KMS-11 (cell line): ENCODE measurements at regions not wholly inside any gene's neighbourhood (a gene's known extent, or its start where the extent isn't known, plus 50 kb on each side); places are given as distances from the start of the nearest gene placed in this dataset.

ENCODE experiments used
- H2AFZ ChIP-seq: fragments of 200-600 bp; sonication (generic); 2 replicates; pipeline ENCODE4 v1.6.1; 2016; ENCODE audit warnings: antibody characterized with exemption, mixed run types, low read depth
- H3K27ac ChIP-seq: fragments of 200-600 bp; sonication (generic); 2 replicates; pipeline ENCODE4 v1.6.1; 2016; ENCODE audit warnings: mild to moderate bottlenecking, mixed run types
- H3K27me3 ChIP-seq: fragments of 200-600 bp; sonication (generic); 2 replicates; pipeline ENCODE4 v1.6.1; 2017; ENCODE audit warnings: mild to moderate bottlenecking, low read depth, mixed run types, moderate library complexity; ENCODE audit not compliant: insufficient read depth
- H3K36me3 ChIP-seq: fragments of 200-600 bp; sonication (generic); 2 replicates; pipeline ENCODE4 v1.6.1; 2017; ENCODE audit warnings: mild to moderate bottlenecking, mixed run types; ENCODE audit not compliant: insufficient read depth
- H3K4me1 ChIP-seq: fragments of 200-600 bp; sonication (generic); 2 replicates; pipeline ENCODE4 v1.6.1; 2016; ENCODE audit warnings: mild to moderate bottlenecking, low read depth, mixed run types; ENCODE audit not compliant: poor library complexity, severe bottlenecking
- H3K4me2 ChIP-seq: fragments of 200-600 bp; sonication (generic); 2 replicates; pipeline ENCODE4 v1.7.0; 2016; ENCODE audit warnings: mild to moderate bottlenecking, mixed run types
- H3K4me3 ChIP-seq: fragments of 200-600 bp; sonication (generic); IDR thresholded peaks from 2 replicates; pipeline ENCODE4 v1.6.1; 2017; ENCODE audit warnings: low read depth, low read length, mixed read lengths; ENCODE audit not compliant: insufficient read depth
- H3K79me2 ChIP-seq: fragments of 200-600 bp; sonication (generic); 2 replicates; pipeline ENCODE4 v1.6.1; 2016; ENCODE audit warnings: low read depth, mixed run types; ENCODE audit not compliant: insufficient read depth
- H3K9ac ChIP-seq: fragments of 200-600 bp; sonication (generic); 2 replicates; pipeline ENCODE4 v1.6.1; 2016; ENCODE audit warnings: mild to moderate bottlenecking, mixed run types
- H4K20me1 ChIP-seq: fragments of 200-600 bp; sonication (generic); 2 replicates; pipeline ENCODE4 v1.6.1; 2016; ENCODE audit warnings: mild to moderate bottlenecking, mixed run types; ENCODE audit not compliant: insufficient read depth
- TF ChIP-seq, protein P1 (sequence below): fragments of 200-600 bp; sonication (generic); conservative IDR thresholded peaks from 2 replicates; pipeline ENCODE4 v1.6.1; 2017; ENCODE audit warnings: low read depth, mild to moderate bottlenecking, antibody characterized with exemption, low read length, moderate library complexity, mixed read lengths

DNA sequence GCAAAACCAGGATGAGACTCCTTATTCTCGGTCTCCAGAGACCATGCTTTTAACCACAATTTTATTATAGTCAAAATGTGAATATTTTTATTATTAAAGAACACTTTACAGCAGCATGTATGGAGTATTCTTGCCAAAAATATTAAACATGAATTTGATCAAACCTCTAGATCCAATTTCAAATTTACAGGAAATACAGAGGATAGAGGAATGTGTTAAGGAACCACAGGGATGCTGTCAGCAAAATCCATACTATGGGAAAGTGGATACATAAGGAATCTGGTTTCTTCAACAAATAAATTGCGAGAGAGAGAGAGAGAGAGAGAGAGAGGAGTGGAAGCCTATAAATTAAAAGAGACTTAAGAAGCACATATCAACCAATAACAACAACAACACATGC is 348.2 kb upstream of the NUDT12 start:
- Histone ChIP-seq H2AFZ (no peak overlapping the region), H3K4me2 (peak overlapping the region; percentile 41), H3K4me3 (no peak overlapping the region), H4K20me1 (no peaks in the 10 kb centered on the region), H3K4me1 (peaks cover 20% of the 10 kb centered on the region), H3K27ac (no peak overlapping the region), H3K9ac (no peak overlapping the region), H3K36me3 (no peaks in the 10 kb centered on the region), H3K27me3 (no peaks in the 10 kb centered on the region), H3K79me2 (no peaks in the 10 kb centered on the region)
- TF ChIP-seq, protein P1, sequence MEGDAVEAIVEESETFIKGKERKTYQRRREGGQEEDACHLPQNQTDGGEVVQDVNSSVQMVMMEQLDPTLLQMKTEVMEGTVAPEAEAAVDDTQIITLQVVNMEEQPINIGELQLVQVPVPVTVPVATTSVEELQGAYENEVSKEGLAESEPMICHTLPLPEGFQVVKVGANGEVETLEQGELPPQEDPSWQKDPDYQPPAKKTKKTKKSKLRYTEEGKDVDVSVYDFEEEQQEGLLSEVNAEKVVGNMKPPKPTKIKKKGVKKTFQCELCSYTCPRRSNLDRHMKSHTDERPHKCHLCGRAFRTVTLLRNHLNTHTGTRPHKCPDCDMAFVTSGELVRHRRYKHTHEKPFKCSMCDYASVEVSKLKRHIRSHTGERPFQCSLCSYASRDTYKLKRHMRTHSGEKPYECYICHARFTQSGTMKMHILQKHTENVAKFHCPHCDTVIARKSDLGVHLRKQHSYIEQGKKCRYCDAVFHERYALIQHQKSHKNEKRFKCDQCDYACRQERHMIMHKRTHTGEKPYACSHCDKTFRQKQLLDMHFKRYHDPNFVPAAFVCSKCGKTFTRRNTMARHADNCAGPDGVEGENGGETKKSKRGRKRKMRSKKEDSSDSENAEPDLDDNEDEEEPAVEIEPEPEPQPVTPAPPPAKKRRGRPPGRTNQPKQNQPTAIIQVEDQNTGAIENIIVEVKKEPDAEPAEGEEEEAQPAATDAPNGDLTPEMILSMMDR, result no peak

DNA sequence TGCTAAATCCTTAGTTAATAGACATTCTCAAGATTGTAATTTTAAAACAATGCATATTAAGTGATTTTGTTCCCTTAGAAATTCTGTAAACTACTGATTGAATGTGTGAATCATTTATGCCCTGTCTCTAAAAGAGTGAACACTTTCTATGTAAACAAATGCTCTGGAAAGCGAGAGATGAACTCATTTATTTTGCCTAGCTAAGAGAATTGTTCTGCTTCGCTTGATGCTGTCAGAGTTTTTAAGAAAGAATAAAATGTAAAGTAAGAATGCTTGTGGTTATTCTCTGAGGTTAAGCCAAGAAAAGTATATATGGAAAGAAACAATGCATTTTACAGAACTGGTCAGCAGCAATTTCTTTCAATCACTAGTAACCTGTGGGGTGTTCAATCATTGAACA is 347.4 kb upstream of the NUDT12 start:
- H3K27ac ChIP-seq, result peak overlapping the region; percentile 23; the same call in 1 of the 2 replicates
- H3K36me3 ChIP-seq, result no peaks in the 10 kb centered on the region
- H3K4me1 ChIP-seq, result peaks cover 20% of the 10 kb centered on the region
- no peaks in the 10 kb centered on the region for H4K20me1 ChIP-seq
- peak overlapping the region; percentile 41 for H3K4me2 ChIP-seq
- H2AFZ ChIP-seq, result no peak overlapping the region
- H3K27me3 ChIP-seq, result no peaks in the 10 kb centered on the region
- TF ChIP-seq, protein P1, result no peak
- H3K79me2 ChIP-seq, result no peaks in the 10 kb centered on the region
- H3K9ac ChIP-seq, result no peak overlapping the region
- no peak overlapping the region for H3K4me3 ChIP-seq

DNA sequence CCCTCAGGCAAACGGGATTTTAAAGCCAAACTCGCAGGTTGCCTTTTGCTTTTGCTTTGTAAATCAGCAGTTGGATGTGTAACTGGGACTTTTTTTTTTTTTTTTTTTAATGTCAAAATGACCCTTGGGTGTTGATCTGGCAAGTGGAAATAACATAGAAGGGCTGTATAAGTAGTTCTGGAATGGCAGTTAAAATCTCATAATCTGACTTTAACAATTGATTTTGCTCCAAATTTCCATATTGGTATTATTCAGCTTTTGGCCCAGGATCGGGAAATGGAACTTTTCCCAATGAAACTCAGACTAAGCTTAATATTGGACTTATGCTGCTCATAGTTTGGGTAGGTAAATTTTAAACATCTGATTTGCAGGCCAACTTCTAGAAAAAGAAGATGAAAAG is 346.8 kb upstream of the NUDT12 start:
- H4K20me1 ChIP-seq, result no peaks in the 10 kb centered on the region
- H3K36me3 ChIP-seq, result no peaks in the 10 kb centered on the region
- peak overlapping the region; percentile 41; the same call in 1 of the 2 replicates for H3K4me2 ChIP-seq
- H3K79me2 ChIP-seq, result no peaks in the 10 kb centered on the region
- TF ChIP-seq, protein P1, result no peak
- H3K4me3 ChIP-seq, result no peak overlapping the region
- H3K27me3 ChIP-seq, result no peaks in the 10 kb centered on the region
- H3K27ac ChIP-seq, result no peak overlapping the region
- H2AFZ ChIP-seq, result no peak overlapping the region
- H3K4me1 ChIP-seq, result peaks cover 20% of the 10 kb centered on the region
- no peak overlapping the region for H3K9ac ChIP-seq

DNA sequence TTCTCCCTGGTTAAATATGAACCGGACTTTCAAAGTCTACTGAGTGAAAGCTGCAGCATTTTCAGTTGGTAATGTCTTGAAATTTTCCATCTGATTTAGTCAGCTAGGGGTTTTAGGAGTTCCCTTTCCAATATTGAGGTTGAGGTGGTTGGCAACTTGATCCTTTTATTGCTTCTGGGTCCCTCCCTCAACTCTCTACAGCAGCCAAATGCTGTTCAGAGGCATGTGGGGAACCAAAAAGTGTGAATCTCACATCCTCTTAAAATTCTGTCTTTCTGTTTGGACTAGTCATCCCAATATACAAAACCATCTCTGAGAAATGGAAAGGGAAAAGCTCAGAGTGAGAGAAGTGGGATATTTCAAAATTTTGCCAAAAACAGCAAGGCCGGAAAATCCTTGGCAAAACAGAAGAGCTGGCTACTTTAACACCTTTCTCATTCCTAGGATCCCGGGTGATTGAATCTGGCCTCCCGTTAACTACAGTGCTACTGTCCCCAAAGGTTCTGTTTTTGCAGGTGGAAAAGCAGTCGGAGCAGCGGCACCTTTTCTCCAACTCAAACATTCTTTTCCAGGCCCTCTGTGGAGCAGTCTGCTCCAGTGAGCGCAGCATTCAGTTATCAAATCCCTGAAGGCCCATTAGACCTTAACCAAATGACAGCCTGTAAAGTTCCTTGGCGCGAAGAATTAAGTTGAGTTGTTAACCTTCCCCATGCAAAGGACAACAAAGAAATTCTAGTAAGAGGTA is 345.9 kb upstream of the NUDT12 start:
- no peaks in the 10 kb centered on the region for H4K20me1 ChIP-seq
- no peaks in the 10 kb centered on the region for H3K79me2 ChIP-seq
- no peak overlapping the region for H3K4me2 ChIP-seq

More for the DNA sequence above, 345.9 kb upstream of the NUDT12 start:
- TF ChIP-seq, protein P1, result no peak
- H3K9ac ChIP-seq, result no peak overlapping the region
- no peaks in the 10 kb centered on the region for H3K27me3 ChIP-seq
- no peak overlapping the region for H3K4me3 ChIP-seq
- H2AFZ ChIP-seq, result no peak overlapping the region
- no peak overlapping the region for H3K27ac ChIP-seq
- no peaks in the 10 kb centered on the region for H3K36me3 ChIP-seq
- H3K4me1 ChIP-seq, result peaks cover 20% of the 10 kb centered on the region
